ENCODE measurements at regions not wholly inside any gene's neighbourhood (a gene's known extent, or its start where the extent isn't known, plus 50 kb on each side); places are given as distances from the start of the nearest gene placed in this dataset.
"Not testable (repeated sequence)": the region's sequence is repeated elsewhere in the genome, so short reads cannot be mapped to it uniquely, and the experiment has no call there.

DNA sequence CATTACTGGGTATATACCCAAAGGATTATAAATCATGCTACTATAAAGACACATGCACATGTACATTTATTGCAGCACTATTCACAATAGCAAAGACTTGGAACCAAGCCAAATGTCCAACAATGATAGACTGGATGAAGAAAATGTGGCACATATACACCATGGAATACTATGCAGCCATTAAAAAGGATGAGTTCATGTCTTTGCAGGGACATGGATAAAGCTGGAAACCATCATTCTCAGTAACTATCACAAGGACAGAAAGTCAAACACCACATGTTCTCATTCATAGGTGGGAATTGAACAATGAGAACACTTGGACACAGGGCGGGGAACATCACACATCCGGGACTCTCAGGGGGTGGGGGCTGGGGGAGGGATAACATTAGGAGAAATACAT is 959.4 kb downstream of the KCNT2 start:
- TF ChIP-seq, protein P1, sequence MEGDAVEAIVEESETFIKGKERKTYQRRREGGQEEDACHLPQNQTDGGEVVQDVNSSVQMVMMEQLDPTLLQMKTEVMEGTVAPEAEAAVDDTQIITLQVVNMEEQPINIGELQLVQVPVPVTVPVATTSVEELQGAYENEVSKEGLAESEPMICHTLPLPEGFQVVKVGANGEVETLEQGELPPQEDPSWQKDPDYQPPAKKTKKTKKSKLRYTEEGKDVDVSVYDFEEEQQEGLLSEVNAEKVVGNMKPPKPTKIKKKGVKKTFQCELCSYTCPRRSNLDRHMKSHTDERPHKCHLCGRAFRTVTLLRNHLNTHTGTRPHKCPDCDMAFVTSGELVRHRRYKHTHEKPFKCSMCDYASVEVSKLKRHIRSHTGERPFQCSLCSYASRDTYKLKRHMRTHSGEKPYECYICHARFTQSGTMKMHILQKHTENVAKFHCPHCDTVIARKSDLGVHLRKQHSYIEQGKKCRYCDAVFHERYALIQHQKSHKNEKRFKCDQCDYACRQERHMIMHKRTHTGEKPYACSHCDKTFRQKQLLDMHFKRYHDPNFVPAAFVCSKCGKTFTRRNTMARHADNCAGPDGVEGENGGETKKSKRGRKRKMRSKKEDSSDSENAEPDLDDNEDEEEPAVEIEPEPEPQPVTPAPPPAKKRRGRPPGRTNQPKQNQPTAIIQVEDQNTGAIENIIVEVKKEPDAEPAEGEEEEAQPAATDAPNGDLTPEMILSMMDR (IDR thresholded peaks at IDR 0.05; ENCODE audit: insufficient read depth, low read length) = not testable (repeated sequence)
- TF ChIP-seq, protein P2, sequence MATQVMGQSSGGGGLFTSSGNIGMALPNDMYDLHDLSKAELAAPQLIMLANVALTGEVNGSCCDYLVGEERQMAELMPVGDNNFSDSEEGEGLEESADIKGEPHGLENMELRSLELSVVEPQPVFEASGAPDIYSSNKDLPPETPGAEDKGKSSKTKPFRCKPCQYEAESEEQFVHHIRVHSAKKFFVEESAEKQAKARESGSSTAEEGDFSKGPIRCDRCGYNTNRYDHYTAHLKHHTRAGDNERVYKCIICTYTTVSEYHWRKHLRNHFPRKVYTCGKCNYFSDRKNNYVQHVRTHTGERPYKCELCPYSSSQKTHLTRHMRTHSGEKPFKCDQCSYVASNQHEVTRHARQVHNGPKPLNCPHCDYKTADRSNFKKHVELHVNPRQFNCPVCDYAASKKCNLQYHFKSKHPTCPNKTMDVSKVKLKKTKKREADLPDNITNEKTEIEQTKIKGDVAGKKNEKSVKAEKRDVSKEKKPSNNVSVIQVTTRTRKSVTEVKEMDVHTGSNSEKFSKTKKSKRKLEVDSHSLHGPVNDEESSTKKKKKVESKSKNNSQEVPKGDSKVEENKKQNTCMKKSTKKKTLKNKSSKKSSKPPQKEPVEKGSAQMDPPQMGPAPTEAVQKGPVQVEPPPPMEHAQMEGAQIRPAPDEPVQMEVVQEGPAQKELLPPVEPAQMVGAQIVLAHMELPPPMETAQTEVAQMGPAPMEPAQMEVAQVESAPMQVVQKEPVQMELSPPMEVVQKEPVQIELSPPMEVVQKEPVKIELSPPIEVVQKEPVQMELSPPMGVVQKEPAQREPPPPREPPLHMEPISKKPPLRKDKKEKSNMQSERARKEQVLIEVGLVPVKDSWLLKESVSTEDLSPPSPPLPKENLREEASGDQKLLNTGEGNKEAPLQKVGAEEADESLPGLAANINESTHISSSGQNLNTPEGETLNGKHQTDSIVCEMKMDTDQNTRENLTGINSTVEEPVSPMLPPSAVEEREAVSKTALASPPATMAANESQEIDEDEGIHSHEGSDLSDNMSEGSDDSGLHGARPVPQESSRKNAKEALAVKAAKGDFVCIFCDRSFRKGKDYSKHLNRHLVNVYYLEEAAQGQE (IDR thresholded peaks at IDR 0.05; ENCODE audit: insufficient replicate concordance, low read depth) = not testable (repeated sequence)
- not testable (repeated sequence) for TF ChIP-seq POLR2AphosphoS5 (IDR thresholded peaks at IDR 0.05; ENCODE audit: low read depth)

All from HL-60 (cell line).